GM13976 (cell line): ENCODE measurements at regions not wholly inside any gene's neighbourhood (a gene's known extent, or its start where the extent isn't known, plus 50 kb on each side); places are given as distances from the start of the nearest gene placed in this dataset.

Experiments used
- DNase-seq: peaks from one replicate; pipeline ENCODE4 v3.0.0; 2012; ENCODE audit warnings: low spot score
- in situ Hi-C: fragments of 300-500 bp; cut with MboI; formaldehyde crosslinking; loops from one replicate; pipeline ENCODE4 v1.12.0; 2022; ENCODE audit warnings: low sequenced_read_pairs, mixed read lengths, inconsistent platforms; ENCODE audit not compliant: unreplicated experiment
- TF ChIP-seq, protein P1 (sequence below): IDR thresholded peaks from 2 replicates; pipeline ENCODE4 v1.5.1; 2012; ENCODE audit warnings: borderline replicate concordance, mild to moderate bottlenecking; ENCODE audit not compliant: insufficient read depth; ENCODE audit errors: extremely low read depth, missing control alignments, control extremely low read depth

DNA sequence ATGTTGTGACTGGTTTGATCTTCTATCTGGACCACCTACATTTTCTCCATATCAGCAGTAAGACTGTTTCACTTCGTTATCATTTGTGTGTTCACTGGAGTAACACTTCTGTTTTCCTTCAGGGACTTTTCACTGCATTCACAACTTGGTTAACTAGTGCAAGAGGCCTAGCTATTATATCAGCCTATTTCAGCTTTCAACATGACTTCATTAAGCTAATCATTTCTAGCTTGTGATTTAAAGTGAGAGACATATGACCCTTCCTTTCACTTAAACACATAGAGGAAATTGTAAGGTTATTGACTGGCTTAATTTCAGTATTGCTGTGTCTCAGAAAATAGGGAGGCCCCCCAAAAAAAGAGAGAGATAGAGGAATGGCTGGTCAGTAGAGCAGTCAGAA is 622.8 kb upstream of the NRSN1 start:
- in situ Hi-C loops: no loop called here
- no peak for DNase-seq
- TF ChIP-seq, protein P1, sequence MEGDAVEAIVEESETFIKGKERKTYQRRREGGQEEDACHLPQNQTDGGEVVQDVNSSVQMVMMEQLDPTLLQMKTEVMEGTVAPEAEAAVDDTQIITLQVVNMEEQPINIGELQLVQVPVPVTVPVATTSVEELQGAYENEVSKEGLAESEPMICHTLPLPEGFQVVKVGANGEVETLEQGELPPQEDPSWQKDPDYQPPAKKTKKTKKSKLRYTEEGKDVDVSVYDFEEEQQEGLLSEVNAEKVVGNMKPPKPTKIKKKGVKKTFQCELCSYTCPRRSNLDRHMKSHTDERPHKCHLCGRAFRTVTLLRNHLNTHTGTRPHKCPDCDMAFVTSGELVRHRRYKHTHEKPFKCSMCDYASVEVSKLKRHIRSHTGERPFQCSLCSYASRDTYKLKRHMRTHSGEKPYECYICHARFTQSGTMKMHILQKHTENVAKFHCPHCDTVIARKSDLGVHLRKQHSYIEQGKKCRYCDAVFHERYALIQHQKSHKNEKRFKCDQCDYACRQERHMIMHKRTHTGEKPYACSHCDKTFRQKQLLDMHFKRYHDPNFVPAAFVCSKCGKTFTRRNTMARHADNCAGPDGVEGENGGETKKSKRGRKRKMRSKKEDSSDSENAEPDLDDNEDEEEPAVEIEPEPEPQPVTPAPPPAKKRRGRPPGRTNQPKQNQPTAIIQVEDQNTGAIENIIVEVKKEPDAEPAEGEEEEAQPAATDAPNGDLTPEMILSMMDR: no peak

DNA sequence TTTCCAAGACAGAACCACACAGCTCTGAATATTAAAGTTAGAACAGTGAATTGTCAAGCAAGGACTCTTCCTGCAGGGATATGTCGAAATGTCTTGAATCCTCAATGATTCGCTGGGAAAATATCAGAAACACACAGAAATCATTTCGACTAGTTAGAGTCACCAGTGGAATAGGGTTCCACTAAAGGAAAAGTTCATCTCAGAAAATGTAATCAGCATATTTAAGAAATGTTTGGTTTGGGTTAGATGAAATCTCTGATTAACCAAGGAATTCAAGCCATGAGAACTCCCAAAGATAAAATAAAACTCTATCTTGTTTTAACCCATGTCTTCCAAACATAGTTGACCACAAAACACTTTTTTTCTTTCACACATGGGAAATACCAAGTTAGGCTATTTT is 621.0 kb upstream of the NRSN1 start:
- TF ChIP-seq, protein P1: no peak
- in situ Hi-C loops: no loop called here
- DNase-seq: no peak

DNA sequence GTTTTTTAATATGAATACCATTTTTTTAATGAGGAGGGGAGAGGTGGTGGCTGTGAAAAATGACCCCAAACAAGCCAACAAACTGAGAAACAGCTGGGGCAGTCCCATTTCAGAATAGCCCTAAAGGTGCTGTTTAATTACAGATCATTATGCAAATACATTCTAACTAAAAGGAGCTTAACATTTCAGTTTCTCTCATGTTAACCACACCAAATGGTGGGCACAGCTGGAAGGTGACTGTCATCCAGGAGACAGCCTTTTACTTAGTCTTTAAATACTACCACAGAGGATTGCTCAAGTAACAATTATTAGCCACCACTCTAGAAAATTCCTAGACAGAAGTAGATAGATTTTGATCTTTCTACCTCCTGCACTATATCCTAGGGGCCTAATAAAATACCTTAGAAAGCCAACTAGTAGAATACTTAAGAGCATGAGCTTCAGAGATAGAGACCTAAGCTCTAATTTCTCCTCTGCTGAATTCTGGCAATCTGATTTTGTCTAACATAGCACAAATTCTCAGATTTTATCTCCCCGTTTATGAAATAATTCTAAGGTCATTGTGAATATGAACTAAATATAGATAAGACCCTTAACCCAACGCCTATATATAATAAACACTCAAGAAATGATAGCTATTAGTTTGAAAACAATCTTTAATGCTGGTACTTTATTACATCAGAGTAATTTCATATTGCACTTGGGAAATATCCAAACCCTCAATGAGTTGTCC is 615.1 kb upstream of the NRSN1 start:
- in situ Hi-C loops: no loop called here
- TF ChIP-seq, protein P1: no peak
- DNase-seq: no peak

DNA sequence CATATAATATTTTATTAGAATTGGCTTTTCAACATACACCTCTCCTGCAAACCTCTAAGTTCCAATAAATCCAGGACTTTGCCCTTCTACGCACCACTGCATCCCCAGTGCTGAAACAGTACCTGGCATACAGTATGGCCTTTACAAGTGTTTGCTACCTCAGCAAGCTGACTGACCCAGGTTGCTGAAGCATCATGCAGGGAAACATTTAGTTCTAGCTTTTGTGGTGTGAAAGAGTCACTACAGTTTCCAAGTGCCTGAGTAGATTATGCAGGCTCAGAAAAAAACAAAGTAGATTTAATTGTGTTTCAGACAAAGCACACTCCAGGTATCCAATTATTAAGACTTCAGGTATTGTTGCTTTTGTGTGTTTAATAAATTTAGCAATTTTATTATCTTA is 614.2 kb upstream of the NRSN1 start:
- DNase-seq: no peak
- in situ Hi-C loops: no loop called here
- TF ChIP-seq, protein P1: no peak

DNA sequence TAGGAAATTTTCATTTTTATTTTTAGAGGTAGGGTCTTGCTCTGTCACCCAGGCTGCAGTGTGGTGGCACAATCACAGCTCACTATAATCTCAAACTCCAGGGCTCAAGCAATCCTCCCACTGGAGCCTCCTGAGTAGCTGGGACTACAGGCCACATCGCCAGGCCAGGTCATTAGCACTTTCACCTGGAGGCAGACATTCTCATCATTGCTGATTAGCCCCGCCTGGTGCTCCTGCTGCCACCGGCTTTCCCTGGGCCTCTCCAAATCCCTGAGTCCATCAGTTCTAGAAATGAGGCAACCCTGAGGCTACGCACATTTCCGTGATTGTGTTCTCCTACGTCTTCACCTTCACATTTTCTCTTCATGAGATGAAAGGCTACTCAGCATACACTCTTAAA is 607.7 kb upstream of the NRSN1 start:
- DNase-seq: no peak
- TF ChIP-seq, protein P1: no peak
- in situ Hi-C loops: no loop called here

DNA sequence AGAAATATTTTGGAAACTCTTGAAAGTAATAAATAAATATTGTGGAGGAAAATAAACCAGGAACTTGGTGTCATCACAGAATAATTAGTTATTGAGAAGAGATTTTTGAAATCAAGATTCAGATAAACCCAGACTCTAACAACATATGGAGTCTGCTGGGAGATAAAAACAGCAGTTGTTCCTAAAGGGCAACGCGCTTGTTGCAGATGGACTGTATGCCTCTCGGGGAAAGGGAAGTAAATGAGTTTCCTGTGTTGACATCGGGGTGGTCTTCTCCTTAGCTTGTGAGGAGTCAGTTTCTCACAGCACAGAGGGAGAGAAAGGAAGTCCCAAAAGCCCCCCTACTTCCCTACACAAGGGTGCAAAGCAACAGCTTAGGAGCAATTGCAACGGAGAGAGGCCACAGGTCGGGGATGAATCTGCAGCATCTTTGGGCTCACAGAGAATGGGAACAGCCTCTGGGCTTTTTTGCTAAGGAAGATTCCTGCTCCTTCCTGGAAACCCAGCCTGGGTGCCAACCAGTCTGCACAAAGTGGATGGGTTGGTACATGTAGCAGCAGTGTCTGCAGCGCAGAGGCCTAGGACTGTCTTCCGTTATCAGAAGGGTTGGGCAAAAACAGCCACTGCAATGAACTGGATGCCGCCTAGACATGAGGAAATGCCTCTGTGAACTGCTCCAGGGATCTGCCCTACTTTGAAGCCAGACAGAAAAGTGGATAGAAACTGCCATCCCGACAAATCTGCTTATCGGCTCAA is 603.0 kb upstream of the NRSN1 start:
- DNase-seq: no peak
- in situ Hi-C loops: no loop called here
- TF ChIP-seq, protein P1: no peak
